ENCODE measurements at regions not wholly inside any gene's neighbourhood (a gene's known extent, or its start where the extent isn't known, plus 50 kb on each side); places are given as distances from the start of the nearest gene placed in this dataset.
"Not testable (repeated sequence)": the region's sequence is repeated elsewhere in the genome, so short reads cannot be mapped to it uniquely, and the experiment has no call there.

GRCh38 chr12:131658605-131659004 lies 52.3 kb upstream of the SFSWAP start:
- TF ChIP-seq POLR2A (IDR thresholded peaks at IDR 0.05): not testable (repeated sequence)
- TF ChIP-seq, protein P1, sequence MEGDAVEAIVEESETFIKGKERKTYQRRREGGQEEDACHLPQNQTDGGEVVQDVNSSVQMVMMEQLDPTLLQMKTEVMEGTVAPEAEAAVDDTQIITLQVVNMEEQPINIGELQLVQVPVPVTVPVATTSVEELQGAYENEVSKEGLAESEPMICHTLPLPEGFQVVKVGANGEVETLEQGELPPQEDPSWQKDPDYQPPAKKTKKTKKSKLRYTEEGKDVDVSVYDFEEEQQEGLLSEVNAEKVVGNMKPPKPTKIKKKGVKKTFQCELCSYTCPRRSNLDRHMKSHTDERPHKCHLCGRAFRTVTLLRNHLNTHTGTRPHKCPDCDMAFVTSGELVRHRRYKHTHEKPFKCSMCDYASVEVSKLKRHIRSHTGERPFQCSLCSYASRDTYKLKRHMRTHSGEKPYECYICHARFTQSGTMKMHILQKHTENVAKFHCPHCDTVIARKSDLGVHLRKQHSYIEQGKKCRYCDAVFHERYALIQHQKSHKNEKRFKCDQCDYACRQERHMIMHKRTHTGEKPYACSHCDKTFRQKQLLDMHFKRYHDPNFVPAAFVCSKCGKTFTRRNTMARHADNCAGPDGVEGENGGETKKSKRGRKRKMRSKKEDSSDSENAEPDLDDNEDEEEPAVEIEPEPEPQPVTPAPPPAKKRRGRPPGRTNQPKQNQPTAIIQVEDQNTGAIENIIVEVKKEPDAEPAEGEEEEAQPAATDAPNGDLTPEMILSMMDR (IDR thresholded peaks at IDR 0.05): not testable (repeated sequence)
